NCI-H2196 treated with DMSO at 0.1 percent for 48 hours (cell line): ENCODE measurements at regions not wholly inside any gene's neighbourhood (a gene's known extent, or its start where the extent isn't known, plus 50 kb on each side); places are given as distances from the start of the nearest gene placed in this dataset.
"Not testable (repeated sequence)": the region's sequence is repeated elsewhere in the genome, so short reads cannot be mapped to it uniquely, and the experiment has no call there.

Experiments
- DNase-seq: peaks from one replicate; lab custom pipeline; 2025; ENCODE audit not compliant: unreplicated experiment; lab: John Stamatoyannopoulos, UW

DNA sequence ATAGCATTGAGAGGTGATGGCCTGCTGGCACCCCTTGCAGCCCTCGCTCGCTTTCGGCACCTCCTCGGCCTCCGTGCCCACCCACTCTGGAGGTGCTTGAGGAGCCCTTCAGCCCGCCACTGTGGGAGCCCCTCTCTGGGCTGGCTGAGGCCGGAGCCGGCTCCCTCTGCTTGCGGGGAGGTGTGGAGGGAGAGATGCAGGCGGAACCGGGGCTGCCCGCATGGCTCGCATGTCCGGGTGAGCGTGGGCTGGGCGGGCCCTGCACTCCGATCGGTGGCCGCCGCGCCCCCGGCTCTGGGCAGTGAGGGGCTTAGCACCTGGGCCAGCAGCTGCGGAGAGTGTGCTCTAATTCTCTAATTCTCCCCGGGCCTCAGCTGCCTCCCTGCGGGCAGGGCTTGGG lies 101.1 kb downstream of the KIF4B start:
- no peak for DNase-seq

GRCh38 chr5:155116456-155117251 lies 103.1 kb downstream of the KIF4B start:
- DNase-seq: no peak

GRCh38 chr5:155125551-155126095 lies 112.1 kb downstream of the KIF4B start:
- no peak for DNase-seq

GRCh38 chr5:155126573-155126972 lies 113.0 kb downstream of the KIF4B start:
- DNase-seq: no peak

DNA sequence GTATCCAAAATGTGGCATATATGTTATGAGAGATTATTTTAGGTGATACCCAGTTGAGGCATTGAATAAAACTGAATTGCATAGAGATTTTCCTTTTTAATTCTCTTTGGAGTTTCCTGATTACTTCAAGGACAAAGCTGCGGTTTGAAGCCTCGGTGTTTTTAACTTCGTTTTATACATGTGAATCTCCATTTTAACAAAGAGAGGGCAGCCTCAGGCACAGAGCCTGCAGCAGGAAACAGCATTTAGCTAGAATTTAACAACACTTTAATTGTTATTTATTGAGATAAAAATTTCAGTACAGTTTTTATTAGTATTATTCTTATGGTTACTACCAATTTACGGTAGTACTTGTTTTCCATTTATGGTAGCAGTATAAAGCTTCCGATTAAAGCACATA lies 114.0 kb downstream of the KIF4B start:
- no peak for DNase-seq

GRCh38 chr5:155128786-155129512 lies 115.4 kb downstream of the KIF4B start:
- no peak for DNase-seq

DNA sequence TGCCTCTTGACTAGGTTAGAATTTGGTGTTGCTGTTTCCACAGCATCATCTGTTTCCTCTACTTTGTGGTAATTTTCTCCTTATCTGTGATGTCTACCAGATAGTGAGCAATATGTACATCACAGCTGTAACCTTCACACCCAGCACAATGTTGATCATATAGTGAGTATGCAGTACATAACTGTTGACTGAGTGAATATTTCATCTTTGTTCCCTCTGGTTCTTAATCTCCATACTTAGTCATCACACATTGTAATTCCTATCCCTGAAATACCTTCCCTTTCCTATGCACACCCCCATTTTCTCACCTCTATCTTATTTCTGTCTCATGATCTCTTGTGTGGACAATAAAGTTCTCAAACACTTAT lies 115.9 kb downstream of the KIF4B start:
- no peak for DNase-seq

GRCh38 chr5:155134130-155134529 lies 120.6 kb downstream of the KIF4B start:
- DNase-seq: no peak

- DNase-seq: no peak
These were observed 122.8 kb downstream of the KIF4B start for GRCh38 chr5:155136216-155136850.

GRCh38 chr5:155137683-155138082 lies 124.1 kb downstream of the KIF4B start:
- no peak for DNase-seq

DNA sequence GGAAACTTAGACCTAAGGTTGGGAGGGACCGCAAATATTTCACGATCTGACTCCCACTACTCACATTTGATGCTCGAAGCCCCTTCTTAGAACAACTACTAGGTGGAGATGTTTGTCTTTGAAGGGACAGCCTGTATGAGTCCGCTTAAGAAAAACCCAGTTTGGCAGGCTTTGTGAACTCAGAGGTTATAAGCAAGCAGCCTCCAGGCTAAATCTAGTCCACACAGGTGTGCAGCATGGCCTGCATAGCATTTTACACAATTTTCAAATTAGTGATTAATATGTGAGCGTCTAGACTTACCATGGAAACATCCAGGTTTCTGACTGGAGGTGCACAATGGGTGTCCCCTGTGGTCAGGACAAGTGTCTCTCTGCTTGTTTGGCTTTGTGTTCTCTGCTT lies 127.1 kb downstream of the KIF4B start:
- no peak for DNase-seq

DNA sequence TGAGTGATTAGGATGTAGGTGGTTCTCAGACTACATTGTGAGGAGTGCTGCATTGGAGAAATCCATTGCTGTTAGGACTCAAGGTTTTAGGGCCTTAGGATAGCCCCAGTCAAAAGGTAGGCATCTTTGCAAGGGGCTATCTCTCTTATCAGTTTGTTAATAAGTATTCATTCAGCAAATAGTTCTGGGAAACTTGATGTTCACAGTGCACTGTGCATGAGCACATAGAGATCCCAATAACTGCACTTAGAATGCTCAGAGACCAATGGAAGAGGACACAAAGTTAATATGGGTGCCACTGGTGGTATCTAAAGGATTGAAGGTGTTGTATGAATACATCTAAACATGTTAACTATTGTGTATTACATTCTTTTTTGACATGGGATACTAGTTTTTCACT lies 131.4 kb downstream of the KIF4B start:
- no peak for DNase-seq

- DNase-seq: no peak
These were observed 133.7 kb downstream of the KIF4B start for GRCh38 chr5:155147222-155147621.

- no peak for DNase-seq
These were observed 135.1 kb downstream of the KIF4B start for GRCh38 chr5:155148694-155149093.

DNA sequence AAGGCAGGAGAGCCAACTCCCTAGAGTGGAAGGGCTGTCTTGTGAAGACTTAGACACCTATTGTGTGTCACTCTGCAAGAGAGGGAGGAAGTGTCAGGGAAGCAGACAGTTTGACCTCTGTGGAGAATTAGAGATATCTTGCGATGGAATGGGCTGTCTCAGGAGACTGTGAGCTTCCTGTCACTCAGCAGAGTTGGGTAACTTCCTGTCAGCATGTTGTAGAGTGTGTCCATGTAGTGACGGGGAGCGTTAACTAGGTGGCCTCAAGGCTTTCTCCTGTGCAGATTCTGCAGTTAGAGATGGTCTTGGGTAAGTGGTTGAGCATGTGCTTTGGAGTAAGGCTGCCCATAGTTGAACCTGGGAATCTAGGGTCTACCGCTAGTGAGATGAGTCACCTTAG lies 136.5 kb downstream of the KIF4B start:
- DNase-seq: no peak

- DNase-seq: no peak
These were observed 141.4 kb downstream of the KIF4B start for GRCh38 chr5:155154973-155155372.

DNA sequence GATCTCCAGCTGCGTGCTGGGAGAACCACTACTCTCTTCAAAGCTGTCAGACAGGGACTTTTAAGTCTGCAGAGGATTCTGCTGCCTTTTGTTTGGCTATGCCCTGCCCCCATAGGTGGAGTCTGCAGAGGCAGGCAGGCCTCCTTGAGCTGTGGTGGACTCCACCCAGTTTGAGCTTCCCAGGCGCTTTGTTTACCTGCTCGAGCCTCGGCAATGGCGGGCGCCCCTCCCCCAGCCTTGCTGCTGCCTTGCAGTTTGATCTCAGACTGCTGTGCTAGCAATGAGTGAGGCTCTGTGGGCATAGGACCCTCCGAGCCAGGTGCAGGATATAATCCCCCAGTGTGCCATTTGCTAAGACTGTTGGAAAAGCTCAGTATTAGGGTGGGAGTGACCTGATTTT lies 149.5 kb downstream of the KIF4B start:
- DNase-seq: not testable (repeated sequence)

GRCh38 chr5:155167736-155168135 lies 154.2 kb downstream of the KIF4B start:
- DNase-seq: no peak

DNA sequence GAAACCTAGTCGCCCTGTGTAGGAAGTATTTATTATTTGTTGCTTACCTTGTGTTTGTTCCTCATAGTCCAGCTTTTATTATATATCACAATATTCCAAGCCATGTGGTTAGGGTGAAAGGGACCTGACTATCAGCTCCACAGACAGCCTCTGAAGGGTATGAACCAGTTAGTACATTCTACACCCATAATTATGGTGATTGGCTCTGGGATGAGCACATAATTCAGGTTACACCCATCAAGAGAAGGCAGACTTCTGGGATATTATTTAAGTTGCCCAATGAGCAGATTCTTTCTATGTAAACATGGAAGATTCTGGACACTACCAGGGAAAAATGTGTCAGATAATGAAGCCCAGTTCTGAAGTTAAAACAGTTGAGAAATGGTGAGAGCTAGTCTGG lies 168.0 kb downstream of the KIF4B start:
- DNase-seq: no peak

DNA sequence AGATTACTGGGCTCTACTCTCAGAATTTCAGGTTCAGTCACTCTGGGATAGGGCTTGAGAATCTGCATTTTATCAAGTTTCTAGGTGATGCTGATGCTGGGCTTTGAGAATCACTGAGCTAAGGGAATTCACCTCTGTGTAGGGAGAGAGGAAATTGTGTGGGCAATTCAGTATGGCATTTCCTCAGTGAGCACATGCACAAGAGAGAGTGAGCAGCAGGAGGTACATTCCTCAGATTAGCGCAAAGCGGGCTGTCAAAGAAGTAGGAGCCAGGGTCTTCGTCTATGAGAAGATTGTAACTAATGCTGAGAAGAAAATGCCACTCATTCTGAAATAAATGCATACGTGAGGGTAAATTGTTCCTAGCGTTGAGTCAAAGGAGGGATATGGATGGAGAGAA lies 175.9 kb downstream of the KIF4B start:
- no peak for DNase-seq

DNA sequence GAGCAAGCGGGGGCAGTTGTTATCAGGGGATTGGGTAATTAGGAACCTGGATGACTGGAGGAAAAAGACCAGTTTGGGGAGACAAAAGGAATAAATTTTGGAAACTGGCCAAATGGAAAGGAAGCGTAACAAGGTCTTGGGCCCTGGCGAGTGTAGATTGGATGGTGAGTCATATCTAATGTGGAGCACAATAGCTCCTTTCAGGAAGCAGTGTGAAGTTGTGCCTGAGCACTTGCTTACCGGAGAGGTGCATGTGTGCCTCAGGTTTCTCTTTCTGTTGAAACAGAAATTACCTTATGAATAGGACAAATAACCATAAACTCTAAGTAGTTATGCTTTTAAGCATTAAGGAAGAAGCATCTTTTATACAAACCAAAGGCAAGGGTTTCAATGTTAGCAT lies 176.4 kb downstream of the KIF4B start:
- peak; percentile 58 for DNase-seq

- DNase-seq: peak; percentile 4
These were observed 179.5 kb downstream of the KIF4B start for GRCh38 chr5:155193029-155193428.
